ENCODE measurements at regions not wholly inside any gene's neighbourhood (a gene's known extent, or its start where the extent isn't known, plus 50 kb on each side); places are given as distances from the start of the nearest gene placed in this dataset.

DNA sequence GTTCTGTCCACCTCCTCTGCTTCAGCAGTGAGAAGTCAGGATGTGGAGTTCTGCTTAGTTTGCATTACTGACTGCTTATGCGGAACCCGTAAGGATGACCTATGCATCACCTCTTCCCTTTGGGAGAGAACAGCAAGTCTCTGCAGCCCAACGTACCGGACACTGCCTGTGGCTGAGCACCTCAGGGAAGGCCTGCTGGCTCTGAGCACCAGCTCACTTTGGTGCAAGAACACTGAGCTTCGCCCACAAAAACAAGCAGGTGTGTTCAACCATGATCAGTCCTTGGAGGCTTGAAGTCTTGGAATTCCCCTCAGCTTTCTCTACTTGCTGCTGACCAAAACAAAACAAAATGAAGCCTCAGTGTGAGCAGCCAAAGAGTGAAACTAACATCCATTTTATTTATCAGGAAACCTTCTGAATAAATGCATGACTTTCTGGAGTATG, 52.7 kb upstream of the NCK2 start:
- H3K4me3 ChIP-seq (ENCODE audit: low read length, poor library complexity, severe bottlenecking): no peak overlapping the region
- TF ChIP-seq, protein P1, sequence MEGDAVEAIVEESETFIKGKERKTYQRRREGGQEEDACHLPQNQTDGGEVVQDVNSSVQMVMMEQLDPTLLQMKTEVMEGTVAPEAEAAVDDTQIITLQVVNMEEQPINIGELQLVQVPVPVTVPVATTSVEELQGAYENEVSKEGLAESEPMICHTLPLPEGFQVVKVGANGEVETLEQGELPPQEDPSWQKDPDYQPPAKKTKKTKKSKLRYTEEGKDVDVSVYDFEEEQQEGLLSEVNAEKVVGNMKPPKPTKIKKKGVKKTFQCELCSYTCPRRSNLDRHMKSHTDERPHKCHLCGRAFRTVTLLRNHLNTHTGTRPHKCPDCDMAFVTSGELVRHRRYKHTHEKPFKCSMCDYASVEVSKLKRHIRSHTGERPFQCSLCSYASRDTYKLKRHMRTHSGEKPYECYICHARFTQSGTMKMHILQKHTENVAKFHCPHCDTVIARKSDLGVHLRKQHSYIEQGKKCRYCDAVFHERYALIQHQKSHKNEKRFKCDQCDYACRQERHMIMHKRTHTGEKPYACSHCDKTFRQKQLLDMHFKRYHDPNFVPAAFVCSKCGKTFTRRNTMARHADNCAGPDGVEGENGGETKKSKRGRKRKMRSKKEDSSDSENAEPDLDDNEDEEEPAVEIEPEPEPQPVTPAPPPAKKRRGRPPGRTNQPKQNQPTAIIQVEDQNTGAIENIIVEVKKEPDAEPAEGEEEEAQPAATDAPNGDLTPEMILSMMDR (conservative IDR thresholded peaks at IDR 0.05; ENCODE audit: low read length): no peak
- no peak for TF ChIP-seq EZH2phosphoT487 (IDR thresholded peaks at IDR 0.05; ENCODE audit: borderline replicate concordance)
- no peaks in the 10 kb centered on the region for H3K79me2 ChIP-seq (ENCODE audit: insufficient read depth, low read length)
- H3K4me1 ChIP-seq (ENCODE audit: insufficient read depth, low read length, poor library complexity, severe bottlenecking): no peaks in the 10 kb centered on the region
- no peaks in the 10 kb centered on the region for H3F3A ChIP-seq (ENCODE audit: low read depth)
- no peak overlapping the region for H3K4me2 ChIP-seq (ENCODE audit: low read depth, low read length, poor library complexity, severe bottlenecking)
- H3K27me3 ChIP-seq (ENCODE audit: insufficient read depth, low read length, poor library complexity, severe bottlenecking): no peaks in the 10 kb centered on the region
- no peak overlapping the region for H2AFZ ChIP-seq (ENCODE audit: low read length)
- H3K9me2 ChIP-seq (replicated peaks; ENCODE audit: low read depth, low read length): no peaks in the 10 kb centered on the region
- no peaks in the 10 kb centered on the region for H3K9me3 ChIP-seq (ENCODE audit: insufficient read depth, low read depth, low read length)
- no peaks in the 10 kb centered on the region for H4K20me1 ChIP-seq (ENCODE audit: insufficient read depth, low read length, poor library complexity, severe bottlenecking)
- no peak overlapping the region for H3K9ac ChIP-seq (ENCODE audit: low read depth, low read length, poor library complexity, severe bottlenecking)
- no peaks in the 10 kb centered on the region for H3K36me3 ChIP-seq (ENCODE audit: insufficient read depth, low read length)

DNA sequence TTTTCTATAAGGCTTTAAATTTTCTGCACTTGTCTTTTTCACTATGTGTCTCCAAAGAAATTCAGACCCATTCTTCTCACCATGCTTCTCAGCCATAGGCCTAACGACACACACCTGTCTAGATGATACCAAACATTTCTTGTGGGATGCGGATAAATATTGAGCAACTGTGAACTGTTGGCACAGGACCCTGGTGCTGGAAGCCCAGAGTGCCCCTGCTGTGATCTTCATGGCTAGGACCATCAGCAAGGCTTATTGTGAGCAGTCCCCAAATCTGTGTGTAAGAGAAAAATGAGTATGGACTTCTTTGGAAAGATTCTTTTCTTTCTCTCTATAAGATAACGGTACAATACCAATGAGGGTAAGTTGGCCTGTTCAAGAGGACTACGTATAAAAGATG, 54.1 kb upstream of the NCK2 start:
- Histone ChIP-seq H3K79me2 (ENCODE audit: insufficient read depth, low read length) (no peaks in the 10 kb centered on the region), H3K36me3 (ENCODE audit: insufficient read depth, low read length) (no peaks in the 10 kb centered on the region), H3K9me2 (replicated peaks; ENCODE audit: low read depth, low read length) (no peaks in the 10 kb centered on the region), H3K27me3 (ENCODE audit: insufficient read depth, low read length, poor library complexity, severe bottlenecking) (no peaks in the 10 kb centered on the region), H3K4me2 (ENCODE audit: low read depth, low read length, poor library complexity, severe bottlenecking) (no peak overlapping the region), H3K4me3 (ENCODE audit: low read length, poor library complexity, severe bottlenecking) (no peak overlapping the region), H3F3A (ENCODE audit: low read depth) (no peaks in the 10 kb centered on the region), H4K20me1 (ENCODE audit: insufficient read depth, low read length, poor library complexity, severe bottlenecking) (no peaks in the 10 kb centered on the region), H3K9me3 (ENCODE audit: insufficient read depth, low read depth, low read length) (no peaks in the 10 kb centered on the region), H3K4me1 (ENCODE audit: insufficient read depth, low read length, poor library complexity, severe bottlenecking) (no peaks in the 10 kb centered on the region), H3K9ac (ENCODE audit: low read depth, low read length, poor library complexity, severe bottlenecking) (no peak overlapping the region), H2AFZ (ENCODE audit: low read length) (no peak overlapping the region)
- no peak for TF ChIP-seq EZH2phosphoT487 (IDR thresholded peaks at IDR 0.05; ENCODE audit: borderline replicate concordance)
- TF ChIP-seq, protein P1 (conservative IDR thresholded peaks at IDR 0.05; ENCODE audit: low read length): no peak

DNA sequence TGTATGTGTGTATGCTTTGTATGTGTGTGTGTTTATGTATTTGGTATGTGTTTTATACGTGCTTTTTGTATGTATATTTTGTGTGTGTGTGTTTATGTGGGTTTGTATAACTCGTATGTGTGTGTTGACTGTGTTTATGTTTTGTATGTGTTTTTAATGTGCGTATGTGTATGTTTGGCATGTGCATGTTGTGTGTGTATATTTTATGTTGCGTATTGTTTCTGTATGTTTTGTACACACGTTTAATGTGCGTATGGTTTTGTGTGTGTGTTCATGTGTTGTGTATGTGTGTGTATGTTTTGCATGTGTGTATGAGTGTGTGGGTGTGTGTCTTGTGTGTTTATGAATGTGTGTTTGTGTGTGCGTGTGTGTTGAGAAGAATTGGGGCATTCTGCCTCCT, 55.2 kb upstream of the NCK2 start:
- no peak for TF ChIP-seq EZH2phosphoT487 (IDR thresholded peaks at IDR 0.05; ENCODE audit: borderline replicate concordance)
- TF ChIP-seq, protein P1 (conservative IDR thresholded peaks at IDR 0.05; ENCODE audit: low read length): no peak
- no peaks in the 10 kb centered on the region for H3K27me3 ChIP-seq (ENCODE audit: insufficient read depth, low read length, poor library complexity, severe bottlenecking)
- H4K20me1 ChIP-seq (ENCODE audit: insufficient read depth, low read length, poor library complexity, severe bottlenecking): no peaks in the 10 kb centered on the region
- no peaks in the 10 kb centered on the region for H3K9me3 ChIP-seq (ENCODE audit: insufficient read depth, low read depth, low read length)
- no peak overlapping the region for H3K9ac ChIP-seq (ENCODE audit: low read depth, low read length, poor library complexity, severe bottlenecking)
- no peaks in the 10 kb centered on the region for H3K36me3 ChIP-seq (ENCODE audit: insufficient read depth, low read length)
- no peaks in the 10 kb centered on the region for H3K4me1 ChIP-seq (ENCODE audit: insufficient read depth, low read length, poor library complexity, severe bottlenecking)
- no peak overlapping the region for H2AFZ ChIP-seq (ENCODE audit: low read length)
- no peak overlapping the region for H3K4me2 ChIP-seq (ENCODE audit: low read depth, low read length, poor library complexity, severe bottlenecking)
- H3F3A ChIP-seq (ENCODE audit: low read depth): no peaks in the 10 kb centered on the region
- no peaks in the 10 kb centered on the region for H3K9me2 ChIP-seq (replicated peaks; ENCODE audit: low read depth, low read length)
- H3K79me2 ChIP-seq (ENCODE audit: insufficient read depth, low read length): no peaks in the 10 kb centered on the region
- no peak overlapping the region for H3K4me3 ChIP-seq (ENCODE audit: low read length, poor library complexity, severe bottlenecking)
